GM13976 (cell line): ENCODE measurements at regions not wholly inside any gene's neighbourhood (a gene's known extent, or its start where the extent isn't known, plus 50 kb on each side); places are given as distances from the start of the nearest gene placed in this dataset.

ENCODE experiments used
- DNase-seq: peaks from one replicate; pipeline ENCODE4 v3.0.0; 2012; ENCODE audit warnings: low spot score
- in situ Hi-C: fragments of 300-500 bp; cut with MboI; formaldehyde crosslinking; loops from one replicate; pipeline ENCODE4 v1.12.0; 2022; ENCODE audit warnings: low sequenced_read_pairs, mixed read lengths, inconsistent platforms; ENCODE audit not compliant: unreplicated experiment
- TF ChIP-seq, protein P1 (sequence below): IDR thresholded peaks from 2 replicates; pipeline ENCODE4 v1.5.1; 2012; ENCODE audit warnings: borderline replicate concordance, mild to moderate bottlenecking; ENCODE audit not compliant: insufficient read depth; ENCODE audit errors: extremely low read depth, missing control alignments, control extremely low read depth

DNA sequence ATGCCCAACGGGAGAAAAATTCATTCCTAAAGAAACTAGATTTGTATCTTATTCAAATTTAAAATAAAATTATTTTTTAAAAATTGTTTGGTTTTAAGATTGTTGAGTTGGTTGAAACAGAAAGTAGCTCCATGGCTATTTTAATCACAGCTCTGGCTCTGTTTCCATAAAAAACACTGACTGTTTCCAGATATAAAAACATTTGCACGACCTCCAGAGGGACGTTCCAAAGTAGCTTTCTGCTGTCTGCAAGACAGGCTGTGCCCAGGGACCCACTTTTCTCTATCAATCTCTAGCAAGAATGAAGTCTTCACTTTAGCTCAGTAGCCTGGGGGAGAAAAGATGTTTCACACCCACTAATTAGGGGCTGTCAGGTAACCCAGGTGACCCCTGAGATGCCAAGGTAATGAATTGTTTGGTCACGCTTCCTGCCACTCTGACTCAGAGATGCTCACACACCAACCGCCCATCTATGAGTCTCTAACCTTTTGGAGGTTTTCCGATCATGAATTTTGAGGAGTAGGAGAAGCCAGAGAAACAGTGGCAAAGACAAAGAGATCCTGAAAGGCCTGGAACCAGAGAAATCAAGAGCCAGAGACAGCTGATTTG is 220.1 kb upstream of the SOX9 start:
- TF ChIP-seq, protein P1, sequence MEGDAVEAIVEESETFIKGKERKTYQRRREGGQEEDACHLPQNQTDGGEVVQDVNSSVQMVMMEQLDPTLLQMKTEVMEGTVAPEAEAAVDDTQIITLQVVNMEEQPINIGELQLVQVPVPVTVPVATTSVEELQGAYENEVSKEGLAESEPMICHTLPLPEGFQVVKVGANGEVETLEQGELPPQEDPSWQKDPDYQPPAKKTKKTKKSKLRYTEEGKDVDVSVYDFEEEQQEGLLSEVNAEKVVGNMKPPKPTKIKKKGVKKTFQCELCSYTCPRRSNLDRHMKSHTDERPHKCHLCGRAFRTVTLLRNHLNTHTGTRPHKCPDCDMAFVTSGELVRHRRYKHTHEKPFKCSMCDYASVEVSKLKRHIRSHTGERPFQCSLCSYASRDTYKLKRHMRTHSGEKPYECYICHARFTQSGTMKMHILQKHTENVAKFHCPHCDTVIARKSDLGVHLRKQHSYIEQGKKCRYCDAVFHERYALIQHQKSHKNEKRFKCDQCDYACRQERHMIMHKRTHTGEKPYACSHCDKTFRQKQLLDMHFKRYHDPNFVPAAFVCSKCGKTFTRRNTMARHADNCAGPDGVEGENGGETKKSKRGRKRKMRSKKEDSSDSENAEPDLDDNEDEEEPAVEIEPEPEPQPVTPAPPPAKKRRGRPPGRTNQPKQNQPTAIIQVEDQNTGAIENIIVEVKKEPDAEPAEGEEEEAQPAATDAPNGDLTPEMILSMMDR, result no peak
- in situ Hi-C loops, result no loop called here
- DNase-seq, result no peak

DNA sequence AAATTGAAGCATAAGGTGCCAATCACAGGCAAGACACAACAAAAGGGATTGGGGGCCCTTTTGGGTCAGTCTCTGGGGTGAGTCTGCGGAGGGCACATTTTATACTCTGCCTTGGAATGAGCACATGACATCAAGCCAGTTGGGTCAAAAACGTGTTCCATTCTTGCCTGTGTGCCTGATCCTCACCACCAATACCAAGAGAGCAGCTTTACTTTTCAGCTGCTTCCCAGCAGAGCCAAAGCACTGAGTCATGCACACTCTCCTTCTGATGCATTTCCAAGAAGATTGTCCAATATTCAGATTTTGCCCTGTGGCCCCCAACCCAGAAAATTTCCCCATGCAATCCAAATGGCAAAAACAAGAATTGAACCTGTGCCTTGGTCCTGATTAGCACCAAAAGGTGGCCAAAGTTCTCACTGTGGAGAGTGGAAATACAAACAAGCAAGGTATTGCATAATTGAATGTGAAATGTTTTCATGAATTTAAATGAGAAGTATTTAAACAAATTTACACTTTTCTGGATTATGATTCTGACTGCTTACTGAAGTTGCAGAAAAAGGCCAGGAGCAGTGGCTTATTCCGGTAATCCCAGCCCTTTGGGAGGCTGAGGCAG is 217.8 kb upstream of the SOX9 start:
- in situ Hi-C loops, result no loop called here
- TF ChIP-seq, protein P1, result no peak
- DNase-seq, result no peak

DNA sequence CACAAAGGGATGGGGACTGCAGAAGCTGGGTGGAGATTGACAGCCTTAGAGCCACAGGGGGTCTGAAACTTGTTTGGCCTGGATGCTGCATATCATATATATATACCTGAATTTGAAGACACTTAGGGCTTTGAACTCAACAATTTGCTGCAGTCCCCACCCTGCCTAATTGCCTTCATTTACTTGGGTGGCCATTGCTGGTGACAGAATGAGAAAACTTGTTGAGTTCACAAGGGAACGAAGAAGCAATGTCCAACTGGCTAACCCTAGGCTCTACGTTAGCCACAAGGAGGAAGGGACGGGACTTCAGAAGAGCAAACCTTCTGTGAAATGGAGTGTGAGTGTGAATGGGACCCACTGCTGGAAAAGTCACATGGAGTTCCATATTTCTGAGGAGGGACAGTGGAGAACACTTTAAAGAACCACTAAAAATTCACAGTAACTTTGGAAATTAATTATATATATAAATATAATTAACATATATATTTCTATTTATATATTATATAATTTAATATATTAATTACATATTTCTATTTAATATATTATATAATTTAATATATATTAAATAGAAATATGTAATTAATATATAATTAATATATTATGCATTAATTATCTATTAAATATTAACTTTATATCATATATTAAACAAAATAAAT is 215.3 kb upstream of the SOX9 start:
- in situ Hi-C loops, result no loop called here
- no peak for DNase-seq
- TF ChIP-seq, protein P1, result no peak

DNA sequence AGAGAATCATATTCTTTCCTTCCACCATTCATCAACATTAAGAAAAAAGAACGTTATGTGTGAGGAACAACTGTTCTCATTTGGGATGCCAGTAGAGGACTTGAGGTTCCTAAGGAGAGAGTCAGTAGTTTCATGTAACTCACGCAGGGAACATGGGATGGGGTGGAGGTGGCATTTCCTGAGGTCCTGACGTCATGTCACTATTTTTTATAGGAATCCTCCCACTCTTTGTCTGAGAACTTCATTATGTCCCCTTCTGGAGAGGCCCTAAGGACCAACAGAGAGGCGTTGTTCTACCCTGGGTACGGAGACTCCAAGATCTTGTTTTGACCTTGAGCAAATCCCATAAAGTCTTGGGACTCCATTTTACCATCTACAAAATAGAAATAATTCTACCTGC is 211.7 kb upstream of the SOX9 start:
- TF ChIP-seq, protein P1, result no peak
- DNase-seq, result no peak
- in situ Hi-C loops, result no loop called here

DNA sequence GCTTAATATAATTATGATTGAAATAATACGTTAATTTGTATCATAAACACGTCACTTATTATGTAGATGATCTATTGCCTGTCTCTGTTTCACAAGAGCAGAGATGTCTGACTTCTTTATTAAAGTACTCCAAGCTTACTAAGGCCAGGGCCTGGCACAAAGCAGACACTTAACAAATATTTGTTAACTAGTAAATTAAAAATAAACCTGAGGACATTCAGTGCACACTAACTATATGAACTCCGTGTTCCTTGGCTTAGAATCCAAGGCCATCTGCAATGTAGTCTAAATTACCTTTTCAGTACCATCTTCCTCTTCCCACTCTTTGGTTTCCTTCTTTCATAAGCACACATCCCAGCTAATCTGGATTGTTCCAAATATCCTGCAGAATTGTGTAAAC is 210.8 kb upstream of the SOX9 start:
- TF ChIP-seq, protein P1, result no peak
- no peak for DNase-seq
- in situ Hi-C loops, result no loop called here

DNA sequence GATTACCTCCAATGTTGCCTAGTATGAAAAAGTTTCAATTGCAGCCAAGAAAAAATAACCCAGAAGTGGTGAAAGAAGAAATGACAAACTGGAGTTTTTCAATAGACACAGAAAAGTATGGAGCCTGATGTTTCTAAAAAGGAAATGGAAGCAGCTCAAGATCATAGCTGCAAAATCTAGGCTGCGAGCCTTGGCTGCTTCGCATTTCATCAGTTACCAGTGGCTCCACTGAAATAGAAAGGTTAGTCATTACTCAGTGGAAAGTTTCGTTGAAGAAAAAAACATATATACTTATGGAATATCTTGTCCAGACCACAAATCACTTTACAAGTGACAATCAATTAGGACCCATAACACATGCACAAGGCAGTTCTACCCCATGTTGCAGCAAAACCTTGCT is 206.8 kb upstream of the SOX9 start:
- TF ChIP-seq, protein P1, result no peak
- in situ Hi-C loops, result no loop called here
- DNase-seq, result no peak

DNA sequence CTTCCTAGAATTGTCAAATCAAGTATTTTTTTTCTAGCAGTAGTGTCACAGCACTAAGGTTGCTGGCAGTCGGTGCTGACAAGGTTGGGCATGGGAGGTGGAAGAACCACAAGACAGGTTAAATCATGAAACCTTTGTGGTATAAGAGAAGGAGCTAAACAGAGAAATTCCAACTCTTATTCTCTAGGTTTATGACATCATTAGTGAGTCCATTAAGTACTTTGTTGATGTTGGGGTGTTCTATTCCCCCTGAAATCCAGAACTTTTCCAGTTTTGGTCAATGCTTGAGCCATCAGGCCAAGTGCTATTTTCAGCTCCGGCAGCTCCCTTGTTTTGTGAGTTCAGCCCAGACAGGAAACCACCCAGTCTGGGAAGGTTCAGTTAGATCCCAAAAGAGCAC is 206.0 kb upstream of the SOX9 start:
- no peak for DNase-seq
- TF ChIP-seq, protein P1, result no peak
- in situ Hi-C loops, result no loop called here
